ENCODE measurements at regions not wholly inside any gene's neighbourhood (a gene's known extent, or its start where the extent isn't known, plus 50 kb on each side); places are given as distances from the start of the nearest gene placed in this dataset.

GRCh38 chr3:18079739-18080138 is 337.3 kb upstream of the TBC1D5 start:
- DNase-seq (ENCODE audit: low spot score): no peak

GRCh38 chr3:18079062-18079461 is 336.6 kb upstream of the TBC1D5 start:
- no peak for DNase-seq (ENCODE audit: low spot score)

GRCh38 chr3:18077128-18077840 is 334.9 kb upstream of the TBC1D5 start:
- no peak for DNase-seq (ENCODE audit: low spot score)

- no peak for DNase-seq (ENCODE audit: low spot score)
Observed at GRCh38 chr3:18076301-18076700, 333.9 kb upstream of the TBC1D5 start.

- no peak for DNase-seq (ENCODE audit: low spot score)
Observed at GRCh38 chr3:18075799-18076198, 333.4 kb upstream of the TBC1D5 start.

- no peak for DNase-seq (ENCODE audit: low spot score)
Observed at GRCh38 chr3:18071833-18072232, 329.4 kb upstream of the TBC1D5 start.

- DNase-seq (ENCODE audit: low spot score): no peak
Observed at GRCh38 chr3:18070944-18071343, 328.5 kb upstream of the TBC1D5 start.

GRCh38 chr3:18070231-18070630 is 327.8 kb upstream of the TBC1D5 start:
- no peak for DNase-seq (ENCODE audit: low spot score)

GRCh38 chr3:18069568-18069967 is 327.1 kb upstream of the TBC1D5 start:
- no peak for DNase-seq (ENCODE audit: low spot score)

- DNase-seq (ENCODE audit: low spot score): no peak
Observed at GRCh38 chr3:18066899-18067582, 324.6 kb upstream of the TBC1D5 start.

- no peak for DNase-seq (ENCODE audit: low spot score)
Observed at GRCh38 chr3:18064586-18064985, 322.2 kb upstream of the TBC1D5 start.

- peak; percentile 24 for DNase-seq (ENCODE audit: low spot score)
Observed at GRCh38 chr3:18062657-18063025, 320.2 kb upstream of the TBC1D5 start.

GRCh38 chr3:18061737-18062656 is 319.6 kb upstream of the TBC1D5 start:
- DNase-seq (ENCODE audit: low spot score): peak; percentile 57

- no peak for DNase-seq (ENCODE audit: low spot score)
Observed at GRCh38 chr3:18058666-18059065, 316.2 kb upstream of the TBC1D5 start.

- DNase-seq (ENCODE audit: low spot score): no peak
Observed at GRCh38 chr3:18057471-18058091, 315.1 kb upstream of the TBC1D5 start.

GRCh38 chr3:18054625-18055024 is 312.2 kb upstream of the TBC1D5 start:
- no peak for DNase-seq (ENCODE audit: low spot score)

- DNase-seq (ENCODE audit: low spot score): no peak
Observed at GRCh38 chr3:18051306-18051705, 308.9 kb upstream of the TBC1D5 start.

GRCh38 chr3:18049096-18049495 is 306.7 kb upstream of the TBC1D5 start:
- DNase-seq (ENCODE audit: low spot score): no peak

GRCh38 chr3:18047052-18047451 is 304.6 kb upstream of the TBC1D5 start:
- peak; percentile 34 for DNase-seq (ENCODE audit: low spot score)

GRCh38 chr3:18046131-18046915 is 303.9 kb upstream of the TBC1D5 start:
- peak; percentile 12 for DNase-seq (ENCODE audit: low spot score)
